ENCODE measurements at regions not wholly inside any gene's neighbourhood (a gene's known extent, or its start where the extent isn't known, plus 50 kb on each side); places are given as distances from the start of the nearest gene placed in this dataset.

- no peak for TF ChIP-seq POLR2AphosphoS5 (IDR thresholded peaks at IDR 0.05; ENCODE audit: low read depth, low read length)
- TF ChIP-seq POLR2A (IDR thresholded peaks at IDR 0.05; ENCODE audit: low read depth, low read length), result no peak
- no peak for TF ChIP-seq TAF1 (IDR thresholded peaks at IDR 0.05; ENCODE audit: low read depth, low read length)
- TF ChIP-seq SPI1 (IDR thresholded peaks at IDR 0.05; ENCODE audit: low read depth, low read length), result no peak
- no peak for TF ChIP-seq PAX5 (IDR thresholded peaks at IDR 0.05; ENCODE audit: insufficient read depth, low read length, severe bottlenecking)
Observed at GRCh38 chr3:166661621-166662020, 718.5 kb downstream of the ZBBX start.
